Psoas muscle (tissue), 7 donors: ENCODE measurements at regions not wholly inside any gene's neighbourhood (a gene's known extent, or its start where the extent isn't known, plus 50 kb on each side); places are given as distances from the start of the nearest gene placed in this dataset.

Source experiments
- ATAC-seq, 4 donors: fragments of 200-7000 bp; cut with Tn5 transposase; one replicate each; pipeline ENCODE4 v1.9.1; 2020; ENCODE audit warnings: moderate library complexity in 3 of 4, mild to moderate bottlenecking in 2 of 4
- DNase-seq, 2 donors: peaks; one replicate each; pipeline ENCODE4 v3.0.0-alpha.2; 2020
- H3K27ac ChIP-seq: fragments of 200-600 bp; one replicate; pipeline ENCODE4 v1.8.0; 2022
- H3K27me3 ChIP-seq, 3 donors: fragments of 200-600 bp in 1 of 3; one replicate each; pipeline versions ENCODE4 v1.6.1 to v1.8.0; 2013 to 2022; ENCODE audit warnings: low read length in 2 of 3, mild to moderate bottlenecking in 2 of 3, moderate library complexity in 1 of 3; ENCODE audit not compliant: insufficient read depth in 3 of 3
- H3K36me3 ChIP-seq, 2 donors: fragments of 200-600 bp in 1 of 2; one replicate each; pipeline versions ENCODE4 v1.6.1 to v1.8.0; 2013 to 2022; ENCODE audit warnings: low read depth in 1 of 2, mild to moderate bottlenecking in 1 of 2, moderate library complexity in 1 of 2; ENCODE audit not compliant: insufficient read depth in 1 of 2
- H3K4me1 ChIP-seq: fragments of 200-600 bp; one replicate; pipeline ENCODE4 v1.8.0; 2022
- H3K4me3 ChIP-seq: fragments of 200-600 bp; one replicate; pipeline ENCODE4 v1.8.0; 2022; ENCODE audit warnings: mild to moderate bottlenecking
- H3K9me3 ChIP-seq: fragments of 200-600 bp; one replicate; pipeline ENCODE4 v1.8.0; 2022
- WGBS, 3 donors: extraction: QIAGEN DNeasy Blood & Tissue Kit; methylation state at CpG; one replicate each; pipeline versions ENCODE4 v1.1.6 to v1.1.7; 2013; 5-methylcytosine and 5-hydroxymethylcytosine counted together
- intact Hi-C, 2 donors: fragments of 100-400 bp; cut with DNase I; formaldehyde crosslinking; loops; one replicate each; pipeline versions ENCODE4 v1.11.0 to v1.14.2; 2022
- TF ChIP-seq, protein P1 (sequence below): fragments of 200-600 bp; IDR thresholded peaks from one replicate; pipeline ENCODE4 v1.8.0; 2022; ENCODE audit warnings: antibody characterized with exemption
- donor health status: healthy with polysubstance abuse.
- donor health status: DM: no; HTN: no; CAD: no; lungs with moderate emphysema.
- donor health status: Bipolar disorder and iron deficiency.
- donor health status: healthy.
- donor health status: DM: yes; HTN: yes; CAD: no.
- donor health status: DM: no; HTN: no; CAD: no.
- donor health status: DM: yes; HTN: yes; CAD: no.

DNA sequence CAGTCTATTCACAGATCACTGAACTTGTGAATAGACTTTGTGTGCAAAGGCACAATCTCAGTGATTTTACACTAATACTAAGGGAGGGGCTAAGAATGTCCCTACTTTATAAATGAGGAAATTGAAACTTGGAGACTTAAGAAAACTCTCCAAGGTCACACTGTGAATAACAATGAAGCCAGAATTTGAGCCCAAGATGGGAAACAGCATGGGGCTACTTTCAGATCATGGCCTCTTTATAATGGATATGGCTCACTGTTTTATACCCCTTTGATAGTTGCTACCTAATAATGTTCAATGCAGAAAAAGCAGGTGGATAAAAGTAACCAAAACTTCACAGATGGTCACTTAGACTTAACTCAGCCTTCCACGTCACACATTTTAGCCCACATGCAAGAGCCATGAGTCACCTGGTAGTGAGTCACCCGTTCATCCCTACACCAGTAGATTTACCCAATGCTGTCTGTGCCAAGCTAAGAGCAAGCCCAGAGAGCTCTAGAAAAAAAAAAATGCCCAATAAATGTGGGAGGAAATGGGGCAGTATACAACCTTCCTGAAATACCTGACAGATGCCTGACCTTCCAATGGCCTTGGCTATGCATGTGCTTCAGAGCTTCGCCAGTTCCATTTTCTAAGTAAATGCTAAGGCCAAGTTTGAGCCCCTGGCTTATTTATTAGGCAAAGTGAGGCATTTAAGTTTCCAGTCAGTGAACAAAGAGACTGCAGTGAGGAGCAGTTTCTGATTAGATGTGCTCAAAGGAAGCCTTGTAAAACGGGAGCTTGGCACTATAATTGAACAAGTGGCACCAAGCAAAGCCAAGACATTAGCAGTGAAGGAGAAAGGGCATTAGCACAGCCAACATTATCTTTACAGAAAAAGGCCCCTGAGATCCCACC lies 219.7 kb downstream of the TMEM114 start:
- 38 to 64% (median 39%) methylated on average over 4 of the region's 4 CpGs for WGBS, 3 donors
- no peaks in the 10 kb centered on the region for H3K36me3 ChIP-seq
- ATAC-seq (no peak), DNase-seq (no peak)
- H3K9me3 ChIP-seq, result peaks cover 7% of the 10 kb centered on the region
- H3K27ac ChIP-seq, result no peak overlapping the region
- intact Hi-C loops, result no loop called here
- H3K4me3 ChIP-seq, result no peak overlapping the region
- H3K27me3 ChIP-seq, result no peaks in the 10 kb centered on the region
- no peaks in the 10 kb centered on the region for H3K4me1 ChIP-seq
- TF ChIP-seq, protein P1, sequence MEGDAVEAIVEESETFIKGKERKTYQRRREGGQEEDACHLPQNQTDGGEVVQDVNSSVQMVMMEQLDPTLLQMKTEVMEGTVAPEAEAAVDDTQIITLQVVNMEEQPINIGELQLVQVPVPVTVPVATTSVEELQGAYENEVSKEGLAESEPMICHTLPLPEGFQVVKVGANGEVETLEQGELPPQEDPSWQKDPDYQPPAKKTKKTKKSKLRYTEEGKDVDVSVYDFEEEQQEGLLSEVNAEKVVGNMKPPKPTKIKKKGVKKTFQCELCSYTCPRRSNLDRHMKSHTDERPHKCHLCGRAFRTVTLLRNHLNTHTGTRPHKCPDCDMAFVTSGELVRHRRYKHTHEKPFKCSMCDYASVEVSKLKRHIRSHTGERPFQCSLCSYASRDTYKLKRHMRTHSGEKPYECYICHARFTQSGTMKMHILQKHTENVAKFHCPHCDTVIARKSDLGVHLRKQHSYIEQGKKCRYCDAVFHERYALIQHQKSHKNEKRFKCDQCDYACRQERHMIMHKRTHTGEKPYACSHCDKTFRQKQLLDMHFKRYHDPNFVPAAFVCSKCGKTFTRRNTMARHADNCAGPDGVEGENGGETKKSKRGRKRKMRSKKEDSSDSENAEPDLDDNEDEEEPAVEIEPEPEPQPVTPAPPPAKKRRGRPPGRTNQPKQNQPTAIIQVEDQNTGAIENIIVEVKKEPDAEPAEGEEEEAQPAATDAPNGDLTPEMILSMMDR, result no peak

DNA sequence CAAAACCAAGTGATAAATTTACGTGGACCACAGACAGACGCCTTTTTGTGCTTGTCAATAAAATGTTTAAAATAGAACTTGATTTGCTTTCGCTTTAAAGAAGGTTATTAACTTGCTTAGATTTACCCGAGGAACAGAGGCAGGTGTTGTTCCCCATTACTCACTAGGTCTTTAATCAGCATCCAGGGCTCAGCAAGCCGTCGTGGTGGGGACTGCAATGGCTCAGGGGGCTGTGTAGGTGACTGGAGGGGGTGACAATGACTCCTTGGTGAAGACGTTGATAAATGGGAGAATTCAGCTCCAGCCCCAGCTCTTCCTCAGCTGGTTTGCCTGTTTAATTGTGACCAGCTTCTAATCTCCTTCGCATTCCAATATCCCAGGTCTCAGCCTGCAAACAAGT lies 231.4 kb downstream of the TMEM114 start:
- no peak for DNase-seq
- Histone ChIP-seq H3K36me3 (no peaks in the 10 kb centered on the region), H3K9me3 (no peaks in the 10 kb centered on the region), H3K4me1 (no peaks in the 10 kb centered on the region), H3K27me3 (no peaks in the 10 kb centered on the region), H3K27ac (no peak overlapping the region), H3K4me3 (no peak overlapping the region)
- TF ChIP-seq, protein P1, result no peak
- ATAC-seq, result no peak
- intact Hi-C loops, result no loop called here
- 58 to 59% (median 58%) methylated on average over 8 of the region's 8 CpGs for WGBS, 3 donors

DNA sequence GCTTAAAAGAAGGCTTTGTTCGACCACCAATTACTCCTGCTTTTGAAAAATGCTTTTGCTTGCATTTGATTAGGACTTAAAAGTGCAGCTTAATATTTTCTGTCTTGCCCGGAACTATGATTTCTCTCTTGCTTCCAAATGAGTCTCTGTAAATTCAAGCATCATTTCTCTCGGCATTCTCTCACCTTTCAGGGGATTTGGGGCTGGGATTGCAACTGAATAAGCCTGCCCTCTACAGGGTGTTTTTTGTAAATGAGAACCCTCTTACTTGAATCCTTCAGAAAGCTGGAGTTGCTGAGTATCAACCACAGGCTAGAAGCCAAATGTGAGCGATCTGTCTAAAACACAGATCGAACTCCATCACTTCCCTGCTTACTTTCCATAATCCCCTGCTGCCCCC lies 234.6 kb downstream of the TMEM114 start:
- no peak for ATAC-seq

DNA sequence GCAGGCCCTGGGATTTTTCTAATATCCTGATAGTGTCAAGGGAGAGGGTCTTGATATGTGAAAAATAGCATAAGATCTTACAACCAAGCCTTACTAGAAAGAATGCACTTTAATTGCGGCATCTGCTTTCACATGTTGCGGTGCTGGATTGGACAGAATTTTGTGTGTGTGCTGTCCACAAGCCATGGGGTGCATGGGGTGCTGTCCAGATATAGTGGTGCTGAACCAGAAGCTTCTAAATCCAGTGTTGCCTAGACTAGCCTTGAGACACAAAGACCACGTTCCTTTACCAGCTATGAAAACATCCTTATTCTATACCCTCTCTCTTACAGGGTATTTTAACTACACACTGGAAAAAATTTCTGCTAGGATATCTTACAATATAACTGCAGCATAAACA lies 244.0 kb downstream of the TMEM114 start:
- TF ChIP-seq, protein P1, result no peak
- no peaks in the 10 kb centered on the region for H3K36me3 ChIP-seq
- no peaks in the 10 kb centered on the region for H3K9me3 ChIP-seq
- H3K27me3 ChIP-seq, result no peaks in the 10 kb centered on the region
- no peak overlapping the region for H3K27ac ChIP-seq
- intact Hi-C loops, result no loop called here
- ATAC-seq (no peak), DNase-seq (no peak)
- 23 to 34% (median 31%) methylated on average over 3 of the region's 3 CpGs for WGBS, 3 donors
- H3K4me3 ChIP-seq, result no peak overlapping the region
- H3K4me1 ChIP-seq, result no peaks in the 10 kb centered on the region

More for the DNA sequence above, 234.6 kb downstream of the TMEM114 start:
- no peaks in the 10 kb centered on the region for H3K4me1 ChIP-seq
- intact Hi-C loops, result no loop called here
- H3K27ac ChIP-seq, result no peak overlapping the region
- no peaks in the 10 kb centered on the region for H3K9me3 ChIP-seq
- no peak for DNase-seq
- H3K27me3 ChIP-seq, result no peaks in the 10 kb centered on the region
- no peaks in the 10 kb centered on the region for H3K36me3 ChIP-seq
- H3K4me3 ChIP-seq, result no peak overlapping the region
- WGBS, 3 donors, result 22 to 31% (median 25%) methylated on average over 5 of the region's 5 CpGs
- TF ChIP-seq, protein P1, result no peak
